ENCODE measurements at regions not wholly inside any gene's neighbourhood (a gene's known extent, or its start where the extent isn't known, plus 50 kb on each side); places are given as distances from the start of the nearest gene placed in this dataset.

DNA sequence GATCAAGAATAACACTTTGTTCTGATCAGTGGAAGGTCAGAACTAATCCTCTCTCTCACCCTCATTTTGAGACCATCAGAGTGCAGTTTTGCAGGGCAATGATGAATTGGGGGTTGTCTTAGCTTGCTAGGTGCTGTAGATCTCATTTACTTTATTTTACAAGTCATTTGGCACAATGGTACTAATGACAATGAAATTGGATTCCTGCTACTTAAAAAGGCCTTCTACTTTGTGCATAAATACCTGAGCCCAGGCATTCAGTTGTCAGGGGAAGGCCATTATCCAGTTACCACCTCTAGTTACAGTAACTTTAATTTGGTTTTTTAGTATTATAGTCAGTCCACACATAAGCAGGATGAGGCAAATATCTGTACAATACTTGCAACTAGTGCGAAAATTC lies 240.0 kb downstream of the HDGFL1 start:
- no peak overlapping the region for H3K27ac ChIP-seq (ENCODE audit: low read depth, low read length)
- no peaks in the 10 kb centered on the region for H3K79me2 ChIP-seq (ENCODE audit: insufficient read depth, low read length)
- H3K9ac ChIP-seq (ENCODE audit: low read length), result no peak overlapping the region
- no TSS peak for BruUV-seq (replicated peaks)
- no peaks in the 10 kb centered on the region for H3K9me2 ChIP-seq (ENCODE audit: insufficient read depth)
- H3K4me1 ChIP-seq (ENCODE audit: control insufficient read depth in 1 of 2, insufficient read depth in 2 of 2, low read length in 2 of 2), result no peaks in the 10 kb centered on the region
- no peaks in the 10 kb centered on the region for H3K36me3 ChIP-seq (ENCODE audit: control insufficient read depth in 1 of 2, insufficient read depth in 2 of 2, low read length in 2 of 2)
- CTCF ChIA-PET, result no interaction called here
- DNase-seq (ENCODE audit: low read depth, low spot score) (no peak), ATAC-seq (no peak)
- H2AFZ ChIP-seq (ENCODE audit: low read depth, low read length, poor library complexity, severe bottlenecking), result no peak overlapping the region
- no peaks in the 10 kb centered on the region for H3K27me3 ChIP-seq (ENCODE audit: insufficient read depth, low read length)
- POLR2A ChIA-PET, result no interaction called here
- RAD21 ChIA-PET (ENCODE audit: low non-redundant PET in 1 of 2, low total read pairs in 2 of 2, uncharacterized antibody in 2 of 2, unreplicated experiment in 2 of 2), result no interaction called here
- no peak for TF ChIP-seq ELF1 (IDR thresholded peaks at IDR 0.05; ENCODE audit: borderline replicate concordance, low read depth)
- TF ChIP-seq, protein P1, sequence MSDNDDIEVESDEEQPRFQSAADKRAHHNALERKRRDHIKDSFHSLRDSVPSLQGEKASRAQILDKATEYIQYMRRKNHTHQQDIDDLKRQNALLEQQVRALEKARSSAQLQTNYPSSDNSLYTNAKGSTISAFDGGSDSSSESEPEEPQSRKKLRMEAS (IDR thresholded peaks at IDR 0.05), result no peak
- no peak overlapping the region for H3K4me2 ChIP-seq (ENCODE audit: low read length)
- H3K4me3 ChIP-seq (replicated peaks in 1 of 2; ENCODE audit: low read depth in 1 of 2, low read length in 2 of 2), result no peak overlapping the region
- H4K20me1 ChIP-seq (ENCODE audit: insufficient read depth), result no peaks in the 10 kb centered on the region
- peaks cover 0 to 3% of the 10 kb centered on the region in 2 experiments; a peak in 1 of 4 replicates for H3K9me3 ChIP-seq (ENCODE audit: control insufficient read depth in 1 of 2, insufficient read depth in 1 of 2, low read depth in 1 of 2, low read length in 2 of 2)
- intact Hi-C loops (cut with micrococcal nuclease), result no loop called here

DNA sequence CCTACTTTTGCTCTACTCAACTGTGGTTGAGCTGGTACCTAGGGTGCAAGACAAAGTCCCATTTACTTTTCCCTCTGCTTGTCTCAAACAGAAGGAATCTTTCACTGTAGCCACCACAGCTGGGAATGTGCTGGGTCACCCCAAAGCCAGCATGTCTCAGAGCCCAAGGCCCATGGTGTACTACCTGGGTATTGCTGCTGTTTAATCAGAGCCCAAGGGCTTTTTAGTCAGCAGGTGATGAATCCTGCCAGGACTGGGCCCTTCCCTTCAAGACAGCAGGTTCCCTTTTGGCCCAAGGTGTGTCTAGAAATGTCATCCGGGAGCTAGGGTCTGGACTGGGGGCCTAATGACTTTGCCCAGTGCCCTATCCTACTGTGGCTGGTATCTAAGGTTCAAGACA lies 249.8 kb downstream of the HDGFL1 start:
- Histone ChIP-seq H3K9ac (ENCODE audit: low read length) (no peak overlapping the region), H3K4me3 (replicated peaks in 1 of 2; ENCODE audit: low read depth in 1 of 2, low read length in 2 of 2) (no peak overlapping the region), H3K4me1 (ENCODE audit: control insufficient read depth in 1 of 2, insufficient read depth in 2 of 2, low read length in 2 of 2) (no peaks in the 10 kb centered on the region), H3K4me2 (ENCODE audit: low read length) (no peak overlapping the region), H4K20me1 (ENCODE audit: insufficient read depth) (no peaks in the 10 kb centered on the region), H3K9me2 (ENCODE audit: insufficient read depth) (no peaks in the 10 kb centered on the region), H3K9me3 (ENCODE audit: control insufficient read depth in 1 of 2, insufficient read depth in 1 of 2, low read depth in 1 of 2, low read length in 2 of 2) (no peaks in the 10 kb centered on the region; a peak in 1 of 4 replicates), H3K36me3 (ENCODE audit: control insufficient read depth in 1 of 2, insufficient read depth in 2 of 2, low read length in 2 of 2) (no peaks in the 10 kb centered on the region), H3K79me2 (ENCODE audit: insufficient read depth, low read length) (no peaks in the 10 kb centered on the region), H3K27ac (ENCODE audit: low read depth, low read length) (no peak overlapping the region), H3K27me3 (ENCODE audit: insufficient read depth, low read length) (no peaks in the 10 kb centered on the region), H2AFZ (ENCODE audit: low read depth, low read length, poor library complexity, severe bottlenecking) (no peak overlapping the region)
- no TSS peak for BruUV-seq (replicated peaks)
- CTCF ChIA-PET, result no interaction called here
- TF ChIP-seq YY1 (IDR thresholded peaks at IDR 0.05; ENCODE audit: extremely low read depth, insufficient replicate concordance, low read depth, low read length), result no peak
- TF ChIP-seq ZNF274 (IDR thresholded peaks at IDR 0.05; ENCODE audit: low read depth, low read length), result no peak
- TF ChIP-seq, protein P2, sequence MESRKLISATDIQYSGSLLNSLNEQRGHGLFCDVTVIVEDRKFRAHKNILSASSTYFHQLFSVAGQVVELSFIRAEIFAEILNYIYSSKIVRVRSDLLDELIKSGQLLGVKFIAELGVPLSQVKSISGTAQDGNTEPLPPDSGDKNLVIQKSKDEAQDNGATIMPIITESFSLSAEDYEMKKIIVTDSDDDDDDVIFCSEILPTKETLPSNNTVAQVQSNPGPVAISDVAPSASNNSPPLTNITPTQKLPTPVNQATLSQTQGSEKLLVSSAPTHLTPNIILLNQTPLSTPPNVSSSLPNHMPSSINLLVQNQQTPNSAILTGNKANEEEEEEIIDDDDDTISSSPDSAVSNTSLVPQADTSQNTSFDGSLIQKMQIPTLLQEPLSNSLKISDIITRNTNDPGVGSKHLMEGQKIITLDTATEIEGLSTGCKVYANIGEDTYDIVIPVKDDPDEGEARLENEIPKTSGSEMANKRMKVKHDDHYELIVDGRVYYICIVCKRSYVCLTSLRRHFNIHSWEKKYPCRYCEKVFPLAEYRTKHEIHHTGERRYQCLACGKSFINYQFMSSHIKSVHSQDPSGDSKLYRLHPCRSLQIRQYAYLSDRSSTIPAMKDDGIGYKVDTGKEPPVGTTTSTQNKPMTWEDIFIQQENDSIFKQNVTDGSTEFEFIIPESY (IDR thresholded peaks at IDR 0.05; ENCODE audit: extremely low read depth, insufficient replicate concordance, low read length), result no peak
- TF ChIP-seq, protein P3, sequence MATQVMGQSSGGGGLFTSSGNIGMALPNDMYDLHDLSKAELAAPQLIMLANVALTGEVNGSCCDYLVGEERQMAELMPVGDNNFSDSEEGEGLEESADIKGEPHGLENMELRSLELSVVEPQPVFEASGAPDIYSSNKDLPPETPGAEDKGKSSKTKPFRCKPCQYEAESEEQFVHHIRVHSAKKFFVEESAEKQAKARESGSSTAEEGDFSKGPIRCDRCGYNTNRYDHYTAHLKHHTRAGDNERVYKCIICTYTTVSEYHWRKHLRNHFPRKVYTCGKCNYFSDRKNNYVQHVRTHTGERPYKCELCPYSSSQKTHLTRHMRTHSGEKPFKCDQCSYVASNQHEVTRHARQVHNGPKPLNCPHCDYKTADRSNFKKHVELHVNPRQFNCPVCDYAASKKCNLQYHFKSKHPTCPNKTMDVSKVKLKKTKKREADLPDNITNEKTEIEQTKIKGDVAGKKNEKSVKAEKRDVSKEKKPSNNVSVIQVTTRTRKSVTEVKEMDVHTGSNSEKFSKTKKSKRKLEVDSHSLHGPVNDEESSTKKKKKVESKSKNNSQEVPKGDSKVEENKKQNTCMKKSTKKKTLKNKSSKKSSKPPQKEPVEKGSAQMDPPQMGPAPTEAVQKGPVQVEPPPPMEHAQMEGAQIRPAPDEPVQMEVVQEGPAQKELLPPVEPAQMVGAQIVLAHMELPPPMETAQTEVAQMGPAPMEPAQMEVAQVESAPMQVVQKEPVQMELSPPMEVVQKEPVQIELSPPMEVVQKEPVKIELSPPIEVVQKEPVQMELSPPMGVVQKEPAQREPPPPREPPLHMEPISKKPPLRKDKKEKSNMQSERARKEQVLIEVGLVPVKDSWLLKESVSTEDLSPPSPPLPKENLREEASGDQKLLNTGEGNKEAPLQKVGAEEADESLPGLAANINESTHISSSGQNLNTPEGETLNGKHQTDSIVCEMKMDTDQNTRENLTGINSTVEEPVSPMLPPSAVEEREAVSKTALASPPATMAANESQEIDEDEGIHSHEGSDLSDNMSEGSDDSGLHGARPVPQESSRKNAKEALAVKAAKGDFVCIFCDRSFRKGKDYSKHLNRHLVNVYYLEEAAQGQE (IDR thresholded peaks at IDR 0.05; ENCODE audit: low read depth), result no peak
- TF ChIP-seq CEBPB (IDR thresholded peaks at IDR 0.05; ENCODE audit: low read depth), result no peak
- TF ChIP-seq SRF (IDR thresholded peaks at IDR 0.05; ENCODE audit: low read depth), result no peak
- RAD21 ChIA-PET (ENCODE audit: low non-redundant PET in 1 of 2, low total read pairs in 2 of 2, uncharacterized antibody in 2 of 2, unreplicated experiment in 2 of 2), result no interaction called here
- POLR2A ChIA-PET, result no interaction called here
- intact Hi-C loops (cut with micrococcal nuclease), result no loop called here
- ATAC-seq (no peak), DNase-seq (ENCODE audit: low read depth, low spot score) (no peak)
